ENCODE measurements at regions not wholly inside any gene's neighbourhood (a gene's known extent, or its start where the extent isn't known, plus 50 kb on each side); places are given as distances from the start of the nearest gene placed in this dataset.

DNA sequence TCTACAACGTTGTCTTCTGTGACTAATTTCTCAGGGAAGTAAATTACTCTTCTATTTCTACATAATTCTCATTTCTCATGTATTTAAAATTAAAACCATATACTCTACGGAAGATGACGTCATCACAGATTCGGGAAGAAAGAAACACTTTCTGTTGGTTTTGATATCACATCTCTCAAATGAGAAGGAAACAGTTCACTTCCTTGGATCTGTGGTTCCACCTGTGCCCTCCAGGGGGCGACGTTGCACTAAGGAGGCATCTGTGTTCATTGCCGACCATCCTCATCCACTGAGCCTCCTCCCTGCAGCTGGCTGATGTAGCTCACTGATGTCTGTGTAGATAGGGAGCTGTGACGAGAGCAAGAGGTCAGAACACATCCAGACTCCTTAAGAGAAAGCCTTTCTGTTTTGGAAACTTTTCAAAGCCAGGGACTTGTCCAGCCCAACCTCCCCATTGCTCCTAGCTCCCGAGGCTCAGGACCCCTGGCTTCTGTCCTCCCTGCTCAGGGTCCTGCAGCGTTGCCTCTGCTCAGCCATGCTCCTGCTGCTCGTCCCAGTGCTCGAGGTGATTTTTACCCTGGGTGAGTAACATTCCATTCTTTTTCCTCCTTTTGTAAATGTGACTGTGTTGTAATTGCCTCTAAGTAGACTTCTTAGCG is 172.7 kb upstream of the OR4E1 start:
- TF ChIP-seq TOX (CRISPR knock-in tag; IDR thresholded peaks at IDR 0.05; ENCODE audit: borderline replicate concordance), result no peak
- TF ChIP-seq ZNF565 (CRISPR knock-in tag; conservative IDR thresholded peaks at IDR 0.05; ENCODE audit: low read depth), result no peak
- TF ChIP-seq ZNF8 (CRISPR knock-in tag; IDR thresholded peaks at IDR 0.05), result no peak
- TF ChIP-seq OSR1 (CRISPR knock-in tag; IDR thresholded peaks at IDR 0.05), result no peak
- TF ChIP-seq SNAI2 (CRISPR knock-in tag; IDR thresholded peaks at IDR 0.05), result no peak
- TF ChIP-seq, protein P1, sequence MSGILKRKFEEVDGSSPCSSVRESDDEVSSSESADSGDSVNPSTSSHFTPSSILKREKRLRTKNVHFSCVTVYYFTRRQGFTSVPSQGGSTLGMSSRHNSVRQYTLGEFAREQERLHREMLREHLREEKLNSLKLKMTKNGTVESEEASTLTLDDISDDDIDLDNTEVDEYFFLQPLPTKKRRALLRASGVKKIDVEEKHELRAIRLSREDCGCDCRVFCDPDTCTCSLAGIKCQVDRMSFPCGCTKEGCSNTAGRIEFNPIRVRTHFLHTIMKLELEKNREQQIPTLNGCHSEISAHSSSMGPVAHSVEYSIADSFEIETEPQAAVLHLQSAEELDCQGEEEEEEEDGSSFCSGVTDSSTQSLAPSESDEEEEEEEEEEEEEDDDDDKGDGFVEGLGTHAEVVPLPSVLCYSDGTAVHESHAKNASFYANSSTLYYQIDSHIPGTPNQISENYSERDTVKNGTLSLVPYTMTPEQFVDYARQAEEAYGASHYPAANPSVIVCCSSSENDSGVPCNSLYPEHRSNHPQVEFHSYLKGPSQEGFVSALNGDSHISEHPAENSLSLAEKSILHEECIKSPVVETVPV (CRISPR knock-in tag; IDR thresholded peaks at IDR 0.05), result no peak
- no peak for TF ChIP-seq ARNTL (CRISPR knock-in tag; IDR thresholded peaks at IDR 0.05; ENCODE audit: borderline replicate concordance, low read depth)
- TF ChIP-seq ZFP30 (CRISPR knock-in tag; IDR thresholded peaks at IDR 0.05), result no peak
- no peak for TF ChIP-seq ZFP3 (CRISPR knock-in tag; IDR thresholded peaks at IDR 0.05)
- TF ChIP-seq PPARA (CRISPR knock-in tag; IDR thresholded peaks at IDR 0.05; ENCODE audit: borderline replicate concordance), result no peak
- TF ChIP-seq ISL1 (CRISPR knock-in tag; IDR thresholded peaks at IDR 0.05), result no peak
- no peak for TF ChIP-seq CSDC2 (CRISPR knock-in tag; IDR thresholded peaks at IDR 0.05)
- no peak for TF ChIP-seq BACH2 (CRISPR knock-in tag; IDR thresholded peaks at IDR 0.05; ENCODE audit: borderline replicate concordance)
- TF ChIP-seq ZC3H10 (CRISPR knock-in tag; IDR thresholded peaks at IDR 0.05), result no peak
- TF ChIP-seq TCF4 (CRISPR knock-in tag; IDR thresholded peaks at IDR 0.05; ENCODE audit: borderline replicate concordance), result no peak
- no peak for TF ChIP-seq ZNF70 (CRISPR knock-in tag; IDR thresholded peaks at IDR 0.05)
- no peak for TF ChIP-seq ESRRG (CRISPR knock-in tag; IDR thresholded peaks at IDR 0.05)
- TF ChIP-seq GLIS3 (CRISPR knock-in tag; IDR thresholded peaks at IDR 0.05), result no peak
- ATAC-seq, result peak; percentile 68; the same call in 2 of the 3 replicates

DNA sequence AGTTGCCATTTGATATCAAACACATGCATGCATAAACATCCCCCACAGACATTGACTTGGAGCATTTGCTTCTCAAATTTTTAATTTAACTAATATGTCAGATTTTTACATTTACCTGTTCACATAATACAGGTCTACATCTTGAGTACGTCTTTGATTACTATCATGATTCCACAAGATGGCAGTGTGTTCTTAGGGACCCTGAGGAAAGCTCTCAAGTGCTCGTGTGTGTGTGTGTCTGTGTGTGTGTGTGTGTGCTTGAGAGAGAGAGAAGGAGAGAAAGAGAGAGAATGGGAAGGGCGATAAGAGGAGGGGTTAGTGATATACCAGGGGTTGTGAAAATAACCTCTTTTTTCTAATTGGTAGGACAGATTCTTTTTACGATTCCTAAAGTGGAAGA is 167.1 kb upstream of the OR4E1 start:
- no peak for ATAC-seq
- TF ChIP-seq, protein P2, sequence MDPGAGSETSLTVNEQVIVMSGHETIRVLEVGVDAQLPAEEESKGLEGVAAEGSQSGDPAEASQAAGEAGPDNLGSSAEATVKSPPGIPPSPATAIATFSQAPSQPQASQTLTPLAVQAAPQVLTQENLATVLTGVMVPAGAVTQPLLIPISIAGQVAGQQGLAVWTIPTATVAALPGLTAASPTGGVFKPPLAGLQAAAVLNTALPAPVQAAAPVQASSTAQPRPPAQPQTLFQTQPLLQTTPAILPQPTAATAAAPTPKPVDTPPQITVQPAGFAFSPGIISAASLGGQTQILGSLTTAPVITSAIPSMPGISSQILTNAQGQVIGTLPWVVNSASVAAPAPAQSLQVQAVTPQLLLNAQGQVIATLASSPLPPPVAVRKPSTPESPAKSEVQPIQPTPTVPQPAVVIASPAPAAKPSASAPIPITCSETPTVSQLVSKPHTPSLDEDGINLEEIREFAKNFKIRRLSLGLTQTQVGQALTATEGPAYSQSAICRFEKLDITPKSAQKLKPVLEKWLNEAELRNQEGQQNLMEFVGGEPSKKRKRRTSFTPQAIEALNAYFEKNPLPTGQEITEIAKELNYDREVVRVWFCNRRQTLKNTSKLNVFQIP (CRISPR knock-in tag; IDR thresholded peaks at IDR 0.05; ENCODE audit: borderline replicate concordance, low read depth), result no peak
- TF ChIP-seq RARB (CRISPR knock-in tag; IDR thresholded peaks at IDR 0.05), result no peak
- TF ChIP-seq, protein P1 (CRISPR knock-in tag; IDR thresholded peaks at IDR 0.05), result no peak
- no peak for TF ChIP-seq ESRRG (CRISPR knock-in tag; IDR thresholded peaks at IDR 0.05)
- TF ChIP-seq, protein P3, sequence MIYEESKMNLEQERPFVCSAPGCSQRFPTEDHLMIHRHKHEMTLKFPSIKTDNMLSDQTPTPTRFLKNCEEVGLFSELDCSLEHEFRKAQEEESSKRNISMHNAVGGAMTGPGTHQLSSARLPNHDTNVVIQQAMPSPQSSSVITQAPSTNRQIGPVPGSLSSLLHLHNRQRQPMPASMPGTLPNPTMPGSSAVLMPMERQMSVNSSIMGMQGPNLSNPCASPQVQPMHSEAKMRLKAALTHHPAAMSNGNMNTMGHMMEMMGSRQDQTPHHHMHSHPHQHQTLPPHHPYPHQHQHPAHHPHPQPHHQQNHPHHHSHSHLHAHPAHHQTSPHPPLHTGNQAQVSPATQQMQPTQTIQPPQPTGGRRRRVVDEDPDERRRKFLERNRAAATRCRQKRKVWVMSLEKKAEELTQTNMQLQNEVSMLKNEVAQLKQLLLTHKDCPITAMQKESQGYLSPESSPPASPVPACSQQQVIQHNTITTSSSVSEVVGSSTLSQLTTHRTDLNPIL (CRISPR knock-in tag; IDR thresholded peaks at IDR 0.05; ENCODE audit: low read depth), result no peak
- no peak for TF ChIP-seq ZC3H10 (CRISPR knock-in tag; IDR thresholded peaks at IDR 0.05)
- TF ChIP-seq ZFP3 (CRISPR knock-in tag; IDR thresholded peaks at IDR 0.05), result no peak
- TF ChIP-seq OSR1 (CRISPR knock-in tag; IDR thresholded peaks at IDR 0.05), result no peak
- no peak for TF ChIP-seq ZNF565 (CRISPR knock-in tag; conservative IDR thresholded peaks at IDR 0.05; ENCODE audit: low read depth)
- TF ChIP-seq, protein P4, sequence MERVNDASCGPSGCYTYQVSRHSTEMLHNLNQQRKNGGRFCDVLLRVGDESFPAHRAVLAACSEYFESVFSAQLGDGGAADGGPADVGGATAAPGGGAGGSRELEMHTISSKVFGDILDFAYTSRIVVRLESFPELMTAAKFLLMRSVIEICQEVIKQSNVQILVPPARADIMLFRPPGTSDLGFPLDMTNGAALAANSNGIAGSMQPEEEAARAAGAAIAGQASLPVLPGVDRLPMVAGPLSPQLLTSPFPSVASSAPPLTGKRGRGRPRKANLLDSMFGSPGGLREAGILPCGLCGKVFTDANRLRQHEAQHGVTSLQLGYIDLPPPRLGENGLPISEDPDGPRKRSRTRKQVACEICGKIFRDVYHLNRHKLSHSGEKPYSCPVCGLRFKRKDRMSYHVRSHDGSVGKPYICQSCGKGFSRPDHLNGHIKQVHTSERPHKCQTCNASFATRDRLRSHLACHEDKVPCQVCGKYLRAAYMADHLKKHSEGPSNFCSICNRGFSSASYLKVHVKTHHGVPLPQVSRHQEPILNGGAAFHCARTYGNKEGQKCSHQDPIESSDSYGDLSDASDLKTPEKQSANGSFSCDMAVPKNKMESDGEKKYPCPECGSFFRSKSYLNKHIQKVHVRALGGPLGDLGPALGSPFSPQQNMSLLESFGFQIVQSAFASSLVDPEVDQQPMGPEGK (CRISPR knock-in tag; IDR thresholded peaks at IDR 0.05; ENCODE audit: borderline replicate concordance), result no peak

DNA sequence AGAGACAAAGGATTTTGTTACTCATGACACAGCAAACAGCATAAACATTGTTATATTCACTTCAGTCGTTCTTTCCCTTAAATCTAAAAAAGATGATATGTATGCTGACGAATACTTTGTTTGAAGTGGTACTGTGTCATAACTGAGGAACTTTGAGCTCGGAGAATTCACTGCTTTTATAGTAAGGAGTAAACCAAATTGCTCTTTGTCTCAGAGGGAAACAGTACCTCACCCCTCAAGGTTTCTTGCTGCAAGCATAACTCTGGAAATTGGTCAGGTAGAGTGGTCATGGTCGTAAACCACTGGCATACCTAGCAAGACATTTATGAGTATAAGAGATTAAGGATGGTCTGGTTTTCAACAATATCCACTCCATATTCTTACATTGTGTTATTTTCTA is 160.2 kb upstream of the OR4E1 start:
- no peak for ATAC-seq
- TF ChIP-seq ZNF70 (CRISPR knock-in tag; IDR thresholded peaks at IDR 0.05) (no peak), PPARA (CRISPR knock-in tag; IDR thresholded peaks at IDR 0.05; ENCODE audit: borderline replicate concordance) (no peak), OSR1 (CRISPR knock-in tag; IDR thresholded peaks at IDR 0.05) (no peak), GLIS3 (CRISPR knock-in tag; IDR thresholded peaks at IDR 0.05) (no peak), CSDC2 (CRISPR knock-in tag; IDR thresholded peaks at IDR 0.05) (no peak), BACH2 (CRISPR knock-in tag; IDR thresholded peaks at IDR 0.05; ENCODE audit: borderline replicate concordance) (no peak), ZNF8 (CRISPR knock-in tag; IDR thresholded peaks at IDR 0.05) (no peak)
- TF ChIP-seq, protein P3 (CRISPR knock-in tag; IDR thresholded peaks at IDR 0.05; ENCODE audit: low read depth), result no peak
- TF ChIP-seq, protein P4 (CRISPR knock-in tag; IDR thresholded peaks at IDR 0.05; ENCODE audit: borderline replicate concordance), result no peak
- TF ChIP-seq, protein P2 (CRISPR knock-in tag; IDR thresholded peaks at IDR 0.05; ENCODE audit: borderline replicate concordance, low read depth), result no peak
